GM19193 (cell line): ENCODE measurements at regions not wholly inside any gene's neighbourhood (a gene's known extent, or its start where the extent isn't known, plus 50 kb on each side); places are given as distances from the start of the nearest gene placed in this dataset.

Experiments used
- POLR2A ChIP-seq: IDR thresholded peaks from 4 replicates; pipeline ENCODE4 v1.6.1; 2011; ENCODE audit not compliant: insufficient read depth, insufficient read length; ENCODE audit errors: extremely low read depth

DNA sequence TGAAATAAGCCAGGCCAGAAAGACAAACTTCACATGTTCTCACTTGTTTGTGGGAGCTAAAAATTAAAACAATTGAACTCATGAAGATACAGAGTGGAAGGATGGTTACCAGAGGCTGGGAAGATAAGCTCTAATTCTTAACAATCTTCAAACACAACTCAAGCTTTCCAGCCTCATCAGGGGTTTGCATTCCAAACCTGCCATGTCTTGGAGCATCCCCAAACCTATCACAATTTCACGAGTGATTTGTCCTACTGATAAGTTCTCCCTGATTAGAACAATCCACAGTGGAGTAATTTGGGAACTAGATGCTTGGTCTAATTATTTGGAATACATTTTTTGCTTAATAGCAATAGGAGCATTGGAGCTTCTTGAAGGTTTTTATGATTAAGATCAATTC is 418.5 kb upstream of the PKN2 start:
- TF ChIP-seq POLR2A = no peak

DNA sequence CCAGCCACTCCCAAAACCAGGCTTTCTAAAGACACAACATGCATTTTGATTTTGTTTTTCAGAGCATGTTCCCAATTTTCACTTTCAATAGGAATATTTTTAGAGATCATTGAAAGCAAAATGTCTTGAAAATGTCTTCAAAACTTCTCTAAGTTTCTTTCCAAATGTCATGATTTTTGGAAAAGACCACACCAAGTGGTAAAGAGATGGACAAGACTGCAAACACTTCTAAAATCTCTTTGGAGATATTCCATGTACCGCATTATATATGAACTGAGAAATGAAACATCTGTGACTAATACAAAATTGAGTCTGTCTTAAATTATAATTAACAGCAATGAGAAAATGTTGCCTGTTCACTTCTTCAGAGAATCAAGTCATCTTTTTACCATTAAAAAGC is 418.0 kb upstream of the PKN2 start:
- no peak for TF ChIP-seq POLR2A

DNA sequence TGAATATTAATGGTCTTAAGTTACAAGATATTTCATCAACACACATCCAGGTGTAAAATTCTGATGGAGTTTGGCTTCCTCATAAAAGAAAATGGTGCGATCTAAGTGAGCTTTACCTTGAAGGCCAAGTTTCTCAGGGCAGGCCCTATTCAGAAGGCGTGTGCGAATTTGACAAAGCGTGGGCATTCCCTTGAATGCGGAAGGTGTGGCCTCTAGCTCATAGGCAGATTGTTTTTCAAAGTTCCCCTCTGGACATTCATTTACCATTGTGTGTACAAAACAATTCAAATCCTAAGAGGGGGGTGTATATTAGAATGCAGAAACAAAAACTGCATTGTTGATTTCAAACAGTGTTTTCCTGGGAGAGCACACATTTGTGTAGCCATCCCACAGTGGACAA is 411.9 kb upstream of the PKN2 start:
- TF ChIP-seq POLR2A = no peak

DNA sequence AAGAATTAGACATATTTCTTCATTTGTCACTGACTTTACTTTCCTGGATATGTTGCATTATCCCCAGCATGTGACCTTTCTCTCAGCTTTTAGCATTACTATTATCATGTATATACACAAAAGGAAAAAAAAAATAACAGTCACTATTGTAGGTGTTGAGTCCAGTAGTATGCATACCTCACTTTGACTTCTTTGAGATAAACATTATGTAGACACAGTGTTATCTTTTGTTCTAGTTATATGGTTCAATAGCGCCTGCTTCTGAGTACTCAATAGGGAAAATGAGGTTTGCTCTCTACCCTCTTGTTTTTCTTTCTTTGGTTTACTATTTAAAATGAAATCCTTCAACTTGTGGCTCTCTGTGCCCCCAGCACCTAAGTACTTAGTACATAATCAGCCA is 409.6 kb upstream of the PKN2 start:
- TF ChIP-seq POLR2A = no peak

DNA sequence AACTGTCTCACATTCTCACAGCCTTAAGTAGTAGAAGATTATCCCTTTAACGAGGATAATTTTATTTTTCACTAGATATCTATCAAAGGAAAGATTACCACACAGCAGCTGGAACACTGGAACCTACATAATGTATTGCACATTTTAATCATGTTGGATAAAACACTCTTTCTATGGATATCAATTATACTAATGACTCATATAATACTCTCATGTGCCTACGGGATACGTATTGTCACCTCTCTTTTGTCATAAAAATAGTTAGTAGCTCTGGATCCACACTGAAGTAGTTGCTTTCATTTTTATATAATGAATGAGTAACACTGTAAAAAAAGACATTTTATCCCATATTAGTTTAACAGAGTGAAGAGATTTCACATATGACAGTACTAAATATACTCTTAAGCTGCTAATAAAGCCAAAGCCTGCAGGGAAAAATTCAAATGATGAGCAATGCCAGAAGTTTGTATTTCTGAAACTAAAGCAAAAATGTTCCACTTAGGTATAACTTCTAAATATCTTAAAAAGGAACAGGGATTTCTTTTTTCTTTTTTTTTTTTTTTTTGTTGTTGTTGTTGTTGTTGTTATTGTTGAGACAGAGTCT is 408.7 kb upstream of the PKN2 start:
- TF ChIP-seq POLR2A = no peak

DNA sequence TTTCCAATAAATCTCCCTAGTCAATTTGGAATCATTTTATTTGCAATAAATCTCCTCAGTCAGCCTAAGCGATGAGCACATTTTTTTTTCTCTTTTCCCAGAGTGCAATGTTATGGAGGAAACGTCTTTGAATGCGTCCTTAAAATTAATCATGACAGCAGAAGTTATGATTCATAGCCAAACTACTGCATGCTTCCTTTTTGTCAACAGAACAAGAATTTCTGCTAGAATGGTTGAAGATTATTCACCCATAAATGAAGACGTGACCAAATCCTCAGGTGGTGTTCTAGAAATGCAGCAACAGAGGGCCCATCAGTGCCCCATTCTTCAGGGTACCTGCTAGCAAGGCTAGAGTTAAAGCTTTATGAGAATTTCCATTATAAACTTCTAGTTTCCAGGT is 407.9 kb upstream of the PKN2 start:
- no peak for TF ChIP-seq POLR2A

DNA sequence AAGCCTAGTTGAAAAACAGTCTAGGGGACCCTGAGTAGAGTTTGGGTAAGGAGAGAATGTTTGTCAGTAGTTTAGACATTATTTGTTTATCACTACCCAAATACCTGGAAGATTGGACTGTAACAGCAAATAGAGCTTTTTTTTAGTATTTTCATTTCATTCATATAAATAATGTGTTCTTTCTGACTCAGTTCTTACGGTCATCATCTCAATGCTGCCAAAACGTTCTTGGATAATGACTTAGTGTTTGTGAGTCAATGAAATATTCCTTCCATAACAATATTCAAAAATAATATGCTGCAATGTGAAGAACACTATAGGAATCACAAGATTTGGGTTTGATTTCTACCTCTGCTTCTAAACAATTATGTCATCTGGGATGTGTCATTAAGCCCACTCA is 400.0 kb upstream of the PKN2 start:
- TF ChIP-seq POLR2A = no peak

DNA sequence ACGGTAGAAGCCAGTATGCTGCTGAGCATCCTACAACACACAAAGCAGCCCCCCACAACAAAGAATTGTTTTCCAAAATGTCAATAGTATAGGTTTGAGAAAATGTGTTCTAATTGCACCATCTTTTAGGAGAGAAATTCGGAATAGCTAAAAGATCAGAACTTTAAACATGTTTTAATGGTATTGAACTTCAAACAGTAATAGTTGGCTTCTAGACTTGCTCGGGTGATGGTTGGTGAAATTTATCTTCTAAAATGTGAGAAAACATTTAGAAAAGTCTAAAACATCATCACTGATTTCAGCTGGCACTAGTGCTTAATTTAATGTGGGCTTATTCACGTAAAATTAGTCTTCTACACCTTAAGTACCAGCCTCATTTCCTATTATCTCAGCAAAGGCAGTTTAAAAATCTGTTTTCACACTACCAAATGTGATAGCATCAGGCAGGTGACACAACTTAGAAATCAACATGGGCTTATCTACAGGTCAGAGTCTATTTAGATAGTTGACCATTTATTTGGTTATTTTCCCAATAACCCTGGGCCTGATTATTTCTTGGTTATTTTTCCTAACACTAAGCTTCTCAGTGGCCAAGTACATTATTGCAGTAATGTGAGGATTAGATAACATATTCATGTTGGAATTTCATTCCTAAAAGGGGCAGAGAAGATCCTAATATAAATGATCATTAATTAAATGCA is 399.3 kb upstream of the PKN2 start:
- no peak for TF ChIP-seq POLR2A

DNA sequence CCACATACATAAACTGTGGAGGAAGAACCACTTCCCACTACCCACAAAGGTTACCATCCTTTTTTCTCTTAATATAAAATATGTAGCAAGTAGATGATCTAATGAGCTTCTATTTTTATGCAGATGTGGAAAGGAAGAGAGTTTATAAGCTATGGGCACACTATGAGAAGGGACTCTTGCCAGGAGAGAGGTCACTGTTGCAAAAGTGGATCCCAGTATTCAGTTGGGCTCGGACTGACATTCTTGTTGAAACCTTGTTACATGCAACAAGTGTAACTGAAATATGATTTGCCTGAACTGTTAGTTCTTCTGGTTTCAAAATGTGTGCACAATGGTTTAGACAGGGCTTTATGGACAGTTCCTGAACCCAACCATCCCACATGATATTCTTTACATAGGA is 397.4 kb upstream of the PKN2 start:
- TF ChIP-seq POLR2A = no peak

DNA sequence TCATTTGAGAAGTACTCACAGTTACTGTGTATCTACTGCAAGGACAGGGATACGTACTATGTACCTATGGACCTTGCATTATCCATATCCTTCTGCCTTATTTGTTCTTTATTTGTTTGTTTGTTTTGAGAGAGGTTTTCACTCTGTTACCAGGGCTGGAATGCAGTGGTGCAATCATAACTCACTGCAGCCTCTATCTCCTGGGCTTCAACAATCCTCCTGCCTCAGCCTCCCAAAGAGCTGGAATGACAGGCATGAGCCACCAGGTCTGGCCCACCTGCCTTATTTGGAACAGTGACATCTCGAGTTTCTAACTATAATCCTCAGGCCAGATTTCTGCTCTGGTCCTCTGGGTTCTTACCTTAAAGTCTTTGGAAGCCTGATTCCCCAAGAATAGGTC is 395.5 kb upstream of the PKN2 start:
- TF ChIP-seq POLR2A = no peak

DNA sequence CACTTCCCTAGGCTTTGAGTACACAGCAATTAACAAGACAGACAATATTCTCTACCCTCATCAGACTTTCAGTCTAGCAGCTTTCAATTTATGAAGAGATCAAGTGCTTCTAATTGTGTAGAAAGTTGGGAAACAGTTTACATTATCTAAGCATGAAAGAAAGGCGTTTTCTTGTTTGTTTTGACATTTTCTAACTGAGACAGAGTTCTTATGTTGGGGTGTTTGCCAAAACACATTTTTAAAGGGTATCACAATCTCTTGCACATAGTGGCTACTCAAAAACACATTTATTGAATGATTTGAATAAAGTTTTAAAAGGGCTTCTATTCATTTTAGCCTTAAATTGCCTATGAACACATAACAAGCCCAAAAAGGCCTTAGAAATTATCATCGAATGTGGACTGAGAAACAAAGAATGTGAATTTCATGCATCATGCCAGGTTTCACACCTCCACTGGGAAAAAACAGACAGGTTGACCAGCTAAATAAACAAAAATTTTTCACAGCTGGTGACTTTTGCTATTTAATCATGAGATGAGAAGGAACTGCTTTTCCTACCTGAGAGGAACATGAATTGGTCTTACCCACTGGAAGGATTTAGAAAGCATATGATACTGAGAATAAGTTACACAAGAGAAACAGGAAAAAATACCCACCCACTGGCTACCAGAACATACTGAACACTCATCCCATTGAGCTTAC is 394.5 kb upstream of the PKN2 start:
- no peak for TF ChIP-seq POLR2A

DNA sequence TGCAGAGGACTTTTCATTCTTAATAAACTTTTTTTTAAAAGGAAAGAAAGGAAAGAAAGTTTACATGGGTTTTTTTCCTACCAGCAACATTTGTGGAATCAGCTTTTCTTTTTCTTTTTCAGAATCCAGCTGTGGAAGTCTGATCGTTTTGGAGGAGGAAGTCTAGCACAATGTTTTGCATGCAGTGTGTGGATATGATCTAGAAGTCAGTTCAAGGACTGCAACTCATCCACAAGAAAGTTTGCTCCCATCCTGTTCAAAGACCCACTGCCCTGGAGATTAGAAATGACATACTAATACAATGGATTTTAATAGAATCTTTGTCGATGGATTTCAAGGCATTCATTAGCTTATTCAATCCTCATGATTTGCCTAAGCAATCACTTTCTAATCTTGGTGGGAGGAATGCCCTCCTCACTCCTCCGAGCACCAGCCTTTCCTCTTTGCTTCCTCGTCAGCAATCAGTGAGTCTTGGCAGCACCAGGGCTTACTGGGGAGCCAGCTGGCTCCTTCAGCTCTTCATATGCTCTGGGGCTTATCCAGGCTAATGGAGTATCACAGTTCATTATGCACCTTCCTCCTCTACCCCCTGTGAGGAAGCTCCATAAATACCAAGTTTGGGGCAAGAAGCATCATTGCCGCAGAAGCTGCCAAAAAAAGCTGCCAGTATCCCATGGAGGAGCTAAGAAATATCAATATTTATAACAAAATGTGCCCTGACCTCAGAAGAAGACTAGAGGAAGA is 392.3 kb upstream of the PKN2 start:
- no peak for TF ChIP-seq POLR2A

DNA sequence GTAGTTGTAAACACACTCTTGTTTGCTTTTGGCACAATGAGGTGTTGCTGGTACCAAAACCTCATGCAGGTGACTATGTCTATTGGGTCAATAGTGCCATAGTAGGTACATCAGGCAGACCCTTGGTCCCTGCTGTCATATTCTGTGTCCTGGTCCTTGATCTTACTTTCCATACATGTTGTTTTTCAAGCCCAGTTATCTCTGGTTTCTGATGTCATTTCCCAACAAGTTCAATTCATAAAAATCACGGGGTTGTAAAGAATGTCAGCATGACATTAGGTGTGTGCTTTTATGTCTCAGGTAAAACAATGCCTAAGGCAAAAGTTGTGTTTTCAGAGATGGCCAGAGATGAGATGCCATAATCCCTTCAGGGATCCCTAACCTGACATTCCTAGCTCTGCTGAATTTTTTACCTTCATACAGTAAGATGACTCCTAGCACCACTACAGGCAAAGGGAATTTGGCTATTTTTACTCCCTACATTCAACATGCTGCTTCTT is 390.3 kb upstream of the PKN2 start:
- TF ChIP-seq POLR2A = no peak

DNA sequence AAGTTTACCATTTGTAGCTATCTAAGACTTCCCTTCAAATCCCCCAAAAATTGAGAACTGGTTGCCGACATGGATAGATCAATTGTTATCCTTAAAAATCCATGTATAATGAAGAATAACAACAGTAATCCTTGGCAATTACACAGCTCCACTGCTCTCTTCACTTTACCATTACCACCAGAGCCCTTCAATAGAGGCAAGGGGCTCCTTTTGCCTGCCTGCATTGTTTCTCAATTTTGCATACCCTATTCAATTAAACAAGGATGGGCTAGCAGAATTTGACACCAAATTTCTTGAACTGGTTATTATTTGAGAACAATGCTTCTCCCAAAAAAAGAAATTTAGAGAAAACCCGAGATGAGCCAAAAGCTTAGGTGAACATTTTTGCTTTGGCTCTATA is 387.8 kb upstream of the PKN2 start:
- no peak for TF ChIP-seq POLR2A

DNA sequence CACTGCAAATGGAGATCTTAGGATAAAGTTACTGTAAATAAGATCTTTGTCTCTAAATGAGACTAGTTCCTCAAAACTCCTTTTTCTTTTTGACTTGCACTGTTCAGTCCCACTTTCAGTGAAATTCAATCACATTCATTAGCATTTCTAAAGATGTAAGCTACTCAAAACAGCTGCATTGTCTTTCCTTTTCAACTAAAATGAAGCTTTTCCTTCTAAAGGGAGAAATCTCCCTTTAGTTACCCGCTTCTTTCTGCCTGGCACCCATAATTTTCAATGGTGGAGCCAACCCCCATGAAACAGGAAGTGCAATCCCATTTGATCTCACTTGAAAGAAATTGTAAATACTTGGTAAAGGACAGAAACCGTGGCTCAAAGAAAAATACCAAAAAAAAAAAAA is 387.4 kb upstream of the PKN2 start:
- no peak for TF ChIP-seq POLR2A
